Peyer's patch (tissue), 4 donors: ENCODE measurements at regions not wholly inside any gene's neighbourhood (a gene's known extent, or its start where the extent isn't known, plus 50 kb on each side); places are given as distances from the start of the nearest gene placed in this dataset.

Experiments
- CTCF ChIP-seq, 6 experiments: fragments of 450-650 bp in 4 of 6; fragments of 200-600 bp in 2 of 6; sonication (generic) in 1 of 6; IDR thresholded peaks; one replicate each; pipeline ENCODE4 v1.5.1; 2017 to 2019; ENCODE audit warnings: antibody characterized with exemption in 6 of 6, mild to moderate bottlenecking in 3 of 6, moderate library complexity in 1 of 6
- POLR2A ChIP-seq, 2 donors: fragments of 450-650 bp; IDR thresholded peaks; one replicate each; pipeline ENCODE4 v1.5.1; 2017; ENCODE audit warnings: antibody characterized with exemption in 2 of 2, mild to moderate bottlenecking in 2 of 2, moderate library complexity in 2 of 2

GRCh38 chr10:32121648-32122047 lies 65.4 kb upstream of the KIF5B start:
- TF ChIP-seq CTCF (IDR thresholded peaks at IDR 0.05) = no peak
- no peak for TF ChIP-seq POLR2A (IDR thresholded peaks at IDR 0.05)
